A673 (cell line): ENCODE measurements at regions not wholly inside any gene's neighbourhood (a gene's known extent, or its start where the extent isn't known, plus 50 kb on each side); places are given as distances from the start of the nearest gene placed in this dataset.

Experiments used
- BruUV-seq: library from RNA; stranded (reverse); fragments of 400-500 nt; replicated peaks from 2 replicates; lab custom pipeline; 2021; lab: Mats Ljungman, UMichigan
- CTCF ChIA-PET: fragments of 300-600 bp; sonication (Branson Sonifier 250); formaldehyde crosslinking; loops from one replicate; lab custom pipeline; 2022; ENCODE audit warnings: antibody characterized with exemption; lab: Charles Lee
- POLR2A ChIA-PET: fragments of 300-600 bp; sonication (Branson Sonifier 250); formaldehyde crosslinking; loops from one replicate; lab custom pipeline; 2022; ENCODE audit warnings: antibody characterized with exemption; ENCODE audit not compliant: low non-redundant PET; lab: Charles Lee
- DNase-seq: peaks from one replicate; pipeline ENCODE4 v3.0.0-alpha.2; 2015; ENCODE audit warnings: low spot score
- H3K27ac ChIP-seq: fragments of 200-600 bp; sonication (generic); 2 replicates; pipeline ENCODE4 v1.5.1; 2016; ENCODE audit warnings: mixed run types, low read depth, mild to moderate bottlenecking, mixed read lengths, antibody characterized with exemption, low read length; ENCODE audit not compliant: poor library complexity, severe bottlenecking
- H3K27me3 ChIP-seq: fragments of 200-600 bp; sonication (generic); replicated peaks from 2 replicates; pipeline ENCODE4 v1.6.1; 2017; ENCODE audit warnings: mixed run types, low read depth, mild to moderate bottlenecking, mixed read lengths, antibody characterized with exemption, low read length; ENCODE audit not compliant: insufficient read depth, poor library complexity
- H3K36me3 ChIP-seq: fragments of 200-600 bp; sonication (generic); 2 replicates; pipeline ENCODE4 v1.6.1; 2016; ENCODE audit warnings: mixed run types, mild to moderate bottlenecking, mixed read lengths, antibody characterized with exemption, low read length; ENCODE audit not compliant: insufficient read depth, poor library complexity, severe bottlenecking
- H3K4me1 ChIP-seq: fragments of 200-600 bp; sonication (generic); 2 replicates; pipeline ENCODE4 v1.6.1; 2017; ENCODE audit warnings: mixed run types, mild to moderate bottlenecking, mixed read lengths, antibody characterized with exemption, low read length; ENCODE audit not compliant: insufficient read depth, poor library complexity, severe bottlenecking
- H3K4me3 ChIP-seq: fragments of 200-600 bp; sonication (generic); 2 replicates; pipeline ENCODE4 v1.5.1; 2016; ENCODE audit warnings: low read depth, mixed run types, mild to moderate bottlenecking, mixed read lengths, low read length; ENCODE audit not compliant: poor library complexity, severe bottlenecking
- H3K9me3 ChIP-seq: fragments of 200-600 bp; sonication (generic); 2 replicates; pipeline ENCODE4 v1.6.1; 2016; ENCODE audit warnings: mixed run types, low read depth, mild to moderate bottlenecking, mixed read lengths, antibody characterized with exemption, low read length; ENCODE audit not compliant: poor library complexity, severe bottlenecking
- EZH2 ChIP-seq: fragments of 200-600 bp; sonication (generic); IDR thresholded peaks from 2 replicates; pipeline ENCODE4 v1.6.1; 2017; ENCODE audit warnings: borderline replicate concordance, low read depth, mild to moderate bottlenecking, mixed read lengths, antibody characterized with exemption, low read length; ENCODE audit not compliant: poor library complexity, severe bottlenecking
- intact Hi-C: fragments of 100-400 bp; cut with micrococcal nuclease; formaldehyde crosslinking; loops from one replicate; pipeline ENCODE4 v1.10.0; 2022; ENCODE audit not compliant: unreplicated experiment
- TF ChIP-seq, protein P1 (sequence below): fragments of 300-800, 200-600 bp; sonication (generic); conservative IDR thresholded peaks from 2 replicates; pipeline ENCODE4 v1.5.1; 2017; ENCODE audit warnings: low read depth, mild to moderate bottlenecking, antibody characterized with exemption, low read length, moderate library complexity, mixed read lengths

- H3K27ac ChIP-seq = no peak overlapping the region
- no peaks in the 10 kb centered on the region for H3K9me3 ChIP-seq
- DNase-seq = no peak
- POLR2A ChIA-PET = no interaction called here
- CTCF ChIA-PET = interaction anchor here (3.1 kb wide), 1 partner anchor 154 kb away, joined by 68 read pairs; no protein-coding TSS in a partner anchor
- no peak overlapping the region for H3K4me3 ChIP-seq
- TF ChIP-seq EZH2 = no peak
- TF ChIP-seq, protein P1, sequence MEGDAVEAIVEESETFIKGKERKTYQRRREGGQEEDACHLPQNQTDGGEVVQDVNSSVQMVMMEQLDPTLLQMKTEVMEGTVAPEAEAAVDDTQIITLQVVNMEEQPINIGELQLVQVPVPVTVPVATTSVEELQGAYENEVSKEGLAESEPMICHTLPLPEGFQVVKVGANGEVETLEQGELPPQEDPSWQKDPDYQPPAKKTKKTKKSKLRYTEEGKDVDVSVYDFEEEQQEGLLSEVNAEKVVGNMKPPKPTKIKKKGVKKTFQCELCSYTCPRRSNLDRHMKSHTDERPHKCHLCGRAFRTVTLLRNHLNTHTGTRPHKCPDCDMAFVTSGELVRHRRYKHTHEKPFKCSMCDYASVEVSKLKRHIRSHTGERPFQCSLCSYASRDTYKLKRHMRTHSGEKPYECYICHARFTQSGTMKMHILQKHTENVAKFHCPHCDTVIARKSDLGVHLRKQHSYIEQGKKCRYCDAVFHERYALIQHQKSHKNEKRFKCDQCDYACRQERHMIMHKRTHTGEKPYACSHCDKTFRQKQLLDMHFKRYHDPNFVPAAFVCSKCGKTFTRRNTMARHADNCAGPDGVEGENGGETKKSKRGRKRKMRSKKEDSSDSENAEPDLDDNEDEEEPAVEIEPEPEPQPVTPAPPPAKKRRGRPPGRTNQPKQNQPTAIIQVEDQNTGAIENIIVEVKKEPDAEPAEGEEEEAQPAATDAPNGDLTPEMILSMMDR = no peak
- H3K27me3 ChIP-seq = no peaks in the 10 kb centered on the region
- peaks cover 9% of the 10 kb centered on the region for H3K4me1 ChIP-seq
- no TSS peak for BruUV-seq
- H3K36me3 ChIP-seq = no peaks in the 10 kb centered on the region
- intact Hi-C loops = no loop called here
These were observed 205.2 kb upstream of the NANOGP8 start for GRCh38 chr15:35290301-35290721.

DNA sequence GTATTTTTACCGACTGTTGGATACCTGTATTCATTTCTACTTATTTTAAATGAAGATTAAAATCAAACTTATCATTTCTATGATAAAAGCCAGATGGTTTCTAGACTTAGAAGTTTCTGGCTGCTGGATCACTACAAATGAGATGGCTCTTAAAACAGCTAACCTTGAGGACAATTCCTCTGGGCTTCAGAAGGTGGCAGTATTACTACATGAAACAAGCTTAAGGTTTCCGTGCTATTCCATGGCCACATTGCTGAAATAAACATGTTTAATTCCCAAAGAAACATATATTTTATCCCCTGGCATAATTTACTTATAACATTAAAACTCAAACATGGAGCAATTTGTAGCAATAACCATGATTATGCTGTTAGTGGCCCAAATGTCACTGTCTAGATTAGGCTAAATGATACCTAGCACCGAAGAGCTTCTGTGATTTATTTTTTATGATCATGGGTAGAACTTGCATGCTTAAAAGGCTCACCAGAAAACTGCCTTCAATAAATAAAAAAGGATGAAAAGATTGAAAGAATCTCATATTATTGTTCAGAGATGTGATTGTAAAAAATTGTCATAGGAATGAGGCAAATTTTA lies 204.0 kb upstream of the NANOGP8 start:
- H3K4me1 ChIP-seq = peaks cover 9% of the 10 kb centered on the region
- no TSS peak for BruUV-seq
- no peak overlapping the region for H3K27ac ChIP-seq
- CTCF ChIA-PET = interaction anchor here (0.6 to 3.1 kb wide), 4 partner anchors 17 to 473 kb away, joined by 3 to 68 read pairs (median 4); no protein-coding TSS in a partner anchor
- TF ChIP-seq, protein P1 = peak; percentile 84
- no peak for TF ChIP-seq EZH2
- intact Hi-C loops = loop anchor here (1.0 to 10.0 kb wide), 4 partner anchors 155 to 1846 kb away; no protein-coding TSS in a partner anchor
- H3K9me3 ChIP-seq = no peaks in the 10 kb centered on the region
- H3K27me3 ChIP-seq = no peaks in the 10 kb centered on the region
- no peak overlapping the region for H3K4me3 ChIP-seq
- H3K36me3 ChIP-seq = no peaks in the 10 kb centered on the region
- POLR2A ChIA-PET = interaction anchor here (0.6 kb wide), 1 partner anchor 432 kb away, joined by 3 read pairs; no protein-coding TSS in a partner anchor
- DNase-seq = peak; percentile 69

- Histone ChIP-seq H3K27ac (no peak overlapping the region), H3K4me3 (no peak overlapping the region), H3K27me3 (no peaks in the 10 kb centered on the region), H3K9me3 (no peaks in the 10 kb centered on the region), H3K36me3 (no peaks in the 10 kb centered on the region), H3K4me1 (peaks cover 9% of the 10 kb centered on the region)
- no peak for DNase-seq
- CTCF ChIA-PET = interaction anchor here (0.6 to 3.1 kb wide), 4 partner anchors 18 to 472 kb away, joined by 3 to 68 read pairs (median 4); no protein-coding TSS in a partner anchor
- POLR2A ChIA-PET = interaction anchor here (0.6 kb wide), 1 partner anchor 432 kb away, joined by 3 read pairs; no protein-coding TSS in a partner anchor
- intact Hi-C loops = loop anchor here (2.0 to 10.0 kb wide), 3 partner anchors 210 to 1846 kb away; no protein-coding TSS in a partner anchor
- BruUV-seq = no TSS peak
- TF ChIP-seq, protein P1 = no peak
- TF ChIP-seq EZH2 = no peak
These were observed 203.5 kb upstream of the NANOGP8 start for GRCh38 chr15:35288580-35288979.
